ENCODE measurements at regions not wholly inside any gene's neighbourhood (a gene's known extent, or its start where the extent isn't known, plus 50 kb on each side); places are given as distances from the start of the nearest gene placed in this dataset.

DNA sequence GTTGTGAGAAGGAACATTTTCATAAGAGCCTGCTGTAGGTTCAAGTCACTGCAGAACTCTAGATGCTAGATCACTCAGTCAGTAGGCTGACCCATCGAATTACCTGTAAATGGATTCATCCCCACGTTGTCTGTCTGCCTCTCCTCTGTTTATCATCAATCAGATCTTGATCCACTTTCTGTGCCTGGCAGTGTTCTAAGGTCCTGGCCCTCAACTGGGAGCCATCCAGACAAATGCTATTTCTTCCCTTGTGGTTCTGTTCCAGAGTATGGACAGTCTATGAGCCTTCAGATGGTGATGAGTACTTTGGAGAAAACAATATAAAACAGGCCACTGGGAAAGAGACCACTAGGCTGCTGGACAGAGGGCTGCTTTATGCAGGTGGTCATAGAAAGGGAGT lies 699.4 kb upstream of the TMEM132C start:
- Histone ChIP-seq H3K4me1 (ENCODE audit: control insufficient read depth, insufficient read depth, low read length) (no peaks in the 10 kb centered on the region), H3K27me3 (ENCODE audit: control insufficient read depth, insufficient read depth, low read length) (no peaks in the 10 kb centered on the region), H3K9me3 (ENCODE audit: control insufficient read depth, insufficient read depth, low read length) (no peaks in the 10 kb centered on the region), H3K27ac (ENCODE audit: low read depth, low read length) (no peak overlapping the region), H3K36me3 (ENCODE audit: control insufficient read depth, insufficient read depth, low read length) (no peaks in the 10 kb centered on the region), H3K4me3 (ENCODE audit: low read depth, low read length) (no peak overlapping the region)
- WGBS (ENCODE audit: insufficient coverage): 88% methylated on average over 2 of the region's 2 CpGs
- no peak for DNase-seq (ENCODE audit: low read depth in 4 of 6, low spot score in 6 of 6)

DNA sequence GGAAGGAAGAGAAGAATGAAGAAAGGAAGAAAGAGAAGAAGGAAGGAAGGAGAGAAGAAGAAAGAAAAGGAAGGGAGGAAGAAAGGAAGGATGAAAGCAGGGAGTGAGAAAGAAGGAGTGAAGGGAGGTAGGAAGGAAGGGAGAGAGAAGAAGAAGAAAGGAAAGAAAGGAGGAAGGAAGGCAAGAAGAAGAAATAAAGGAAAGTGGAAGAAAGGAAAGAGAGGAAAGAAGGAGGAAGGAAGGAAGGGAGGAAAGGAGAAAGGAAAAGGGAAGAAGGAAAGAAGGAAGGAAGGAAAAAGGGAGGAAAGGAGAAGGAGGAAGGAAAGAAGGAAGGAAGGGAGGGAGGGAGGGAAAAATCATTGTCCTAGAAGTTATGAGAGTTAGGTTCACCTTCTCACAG lies 696.6 kb upstream of the TMEM132C start:
- Histone ChIP-seq H3K4me3 (ENCODE audit: low read depth, low read length) (no peak overlapping the region), H3K9me3 (ENCODE audit: control insufficient read depth, insufficient read depth, low read length) (no peaks in the 10 kb centered on the region), H3K36me3 (ENCODE audit: control insufficient read depth, insufficient read depth, low read length) (no peaks in the 10 kb centered on the region), H3K27me3 (ENCODE audit: control insufficient read depth, insufficient read depth, low read length) (no peaks in the 10 kb centered on the region), H3K27ac (ENCODE audit: low read depth, low read length) (no peak overlapping the region), H3K4me1 (ENCODE audit: control insufficient read depth, insufficient read depth, low read length) (no peaks in the 10 kb centered on the region)
- no peak for DNase-seq (ENCODE audit: low read depth in 4 of 6, low spot score in 6 of 6)

DNA sequence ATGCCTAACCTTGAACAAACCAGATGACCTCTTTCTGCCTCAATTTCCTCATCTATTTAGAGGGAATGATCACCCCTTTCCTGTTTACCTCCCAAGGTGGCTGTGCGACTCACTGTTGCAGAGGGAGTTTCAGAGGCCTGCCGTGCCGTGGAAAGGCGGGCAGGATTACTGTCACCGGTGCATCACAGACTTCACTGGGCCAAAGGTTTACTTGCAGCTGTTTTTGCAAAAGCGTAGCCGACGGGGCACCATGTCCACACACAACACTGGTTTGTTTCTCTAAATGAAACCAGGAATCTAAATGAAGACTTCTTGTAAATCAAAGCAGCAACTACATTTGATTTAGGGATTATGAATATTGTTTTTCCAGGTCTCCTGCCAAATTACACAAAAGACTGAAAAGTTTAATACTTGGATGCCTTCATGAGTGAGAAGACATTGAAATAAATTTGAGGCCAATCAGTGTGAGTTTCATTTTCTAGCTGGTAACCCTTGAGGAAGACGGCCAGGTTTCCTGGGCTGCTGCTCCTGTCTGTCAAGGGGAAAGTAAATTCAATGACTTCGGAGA lies 696.1 kb upstream of the TMEM132C start:
- Histone ChIP-seq H3K4me1 (ENCODE audit: control insufficient read depth, insufficient read depth, low read length) (no peaks in the 10 kb centered on the region), H3K27me3 (ENCODE audit: control insufficient read depth, insufficient read depth, low read length) (no peaks in the 10 kb centered on the region), H3K9me3 (ENCODE audit: control insufficient read depth, insufficient read depth, low read length) (no peaks in the 10 kb centered on the region), H3K36me3 (ENCODE audit: control insufficient read depth, insufficient read depth, low read length) (no peaks in the 10 kb centered on the region), H3K27ac (ENCODE audit: low read depth, low read length) (no peak overlapping the region), H3K4me3 (ENCODE audit: low read depth, low read length) (no peak overlapping the region)
- no peak for DNase-seq (ENCODE audit: low read depth in 4 of 6, low spot score in 6 of 6)
- 86% methylated on average over 6 of the region's 10 CpGs for WGBS (ENCODE audit: insufficient coverage)

DNA sequence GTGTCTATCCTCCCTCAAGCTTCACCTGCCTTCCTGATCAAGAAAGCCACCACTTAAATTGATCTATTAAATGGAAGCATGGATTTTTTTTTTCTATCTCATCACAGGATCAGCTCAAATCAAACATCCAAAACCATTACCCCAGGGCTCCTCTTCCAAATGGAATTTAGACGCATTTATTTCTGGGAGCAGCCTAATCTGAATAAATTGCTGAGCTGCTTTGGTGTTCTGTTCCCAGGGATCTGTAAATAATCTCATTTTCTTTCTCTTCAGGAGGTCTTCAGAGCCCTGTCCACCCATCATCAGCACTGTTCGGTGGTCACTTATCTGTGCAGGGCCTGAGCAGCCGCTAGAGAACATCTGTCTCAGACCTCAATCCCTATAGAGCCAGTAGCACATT lies 695.4 kb upstream of the TMEM132C start:
- Histone ChIP-seq H3K27ac (ENCODE audit: low read depth, low read length) (no peak overlapping the region), H3K36me3 (ENCODE audit: control insufficient read depth, insufficient read depth, low read length) (no peaks in the 10 kb centered on the region), H3K4me3 (ENCODE audit: low read depth, low read length) (no peak overlapping the region), H3K9me3 (ENCODE audit: control insufficient read depth, insufficient read depth, low read length) (no peaks in the 10 kb centered on the region), H3K4me1 (ENCODE audit: control insufficient read depth, insufficient read depth, low read length) (no peaks in the 10 kb centered on the region), H3K27me3 (ENCODE audit: control insufficient read depth, insufficient read depth, low read length) (no peaks in the 10 kb centered on the region)
- DNase-seq (ENCODE audit: low read depth in 4 of 6, low spot score in 6 of 6): peak in 1 of 6 donors; percentile 73
- 46% methylated on average over 2 of the region's 3 CpGs for WGBS (ENCODE audit: insufficient coverage)

DNA sequence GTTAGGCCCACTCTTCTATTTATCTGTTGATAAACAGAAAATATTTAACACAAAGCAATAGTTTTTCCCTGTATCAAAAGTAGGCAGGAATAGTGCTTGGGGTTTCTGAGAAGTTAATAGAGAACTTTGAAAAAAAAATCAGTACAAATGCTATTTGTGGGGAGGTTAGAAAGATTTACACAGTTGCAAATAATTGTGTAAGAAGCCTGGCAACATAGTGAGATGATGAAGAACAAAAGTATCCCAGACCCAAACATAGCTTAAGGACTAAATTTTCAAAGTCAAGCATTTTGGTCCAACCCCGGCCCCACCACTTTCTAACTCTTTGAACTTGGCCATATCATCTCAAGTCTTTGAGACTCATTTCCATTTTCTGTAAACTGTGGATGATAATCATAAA lies 687.5 kb upstream of the TMEM132C start:
- DNase-seq (ENCODE audit: low read depth in 4 of 6, low spot score in 6 of 6): no peak
- Histone ChIP-seq H3K4me1 (ENCODE audit: control insufficient read depth, insufficient read depth, low read length) (no peaks in the 10 kb centered on the region), H3K36me3 (ENCODE audit: control insufficient read depth, insufficient read depth, low read length) (no peaks in the 10 kb centered on the region), H3K9me3 (ENCODE audit: control insufficient read depth, insufficient read depth, low read length) (no peaks in the 10 kb centered on the region), H3K27me3 (ENCODE audit: control insufficient read depth, insufficient read depth, low read length) (no peaks in the 10 kb centered on the region), H3K27ac (ENCODE audit: low read depth, low read length) (no peak overlapping the region), H3K4me3 (ENCODE audit: low read depth, low read length) (no peak overlapping the region)
- no CpG with 5 or more reads among the region's 1 CpG for WGBS (ENCODE audit: insufficient coverage)

DNA sequence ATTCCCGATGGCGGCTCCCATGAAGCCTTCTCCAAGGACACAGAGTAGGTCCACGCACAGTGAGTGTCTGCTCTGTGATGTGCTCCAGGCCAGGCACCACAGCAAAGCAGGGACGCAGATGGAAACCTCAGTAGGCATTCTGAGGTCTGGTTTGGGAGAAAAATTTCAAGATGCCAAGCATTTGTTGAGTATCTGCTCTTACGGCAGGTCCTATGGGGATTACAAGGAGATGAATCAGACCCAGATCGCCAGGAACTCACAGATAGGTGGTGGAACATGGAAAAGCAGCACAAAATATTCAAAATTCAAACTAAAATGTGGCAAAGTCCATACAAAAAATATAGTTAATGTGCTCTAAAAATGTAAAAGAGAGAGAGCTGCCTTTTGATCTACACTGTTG lies 684.9 kb upstream of the TMEM132C start:
- Histone ChIP-seq H3K27ac (ENCODE audit: low read depth, low read length) (no peak overlapping the region), H3K4me1 (ENCODE audit: control insufficient read depth, insufficient read depth, low read length) (no peaks in the 10 kb centered on the region), H3K36me3 (ENCODE audit: control insufficient read depth, insufficient read depth, low read length) (no peaks in the 10 kb centered on the region), H3K4me3 (ENCODE audit: low read depth, low read length) (no peak overlapping the region), H3K27me3 (ENCODE audit: control insufficient read depth, insufficient read depth, low read length) (no peaks in the 10 kb centered on the region), H3K9me3 (ENCODE audit: control insufficient read depth, insufficient read depth, low read length) (no peaks in the 10 kb centered on the region)
- 83% methylated on average over 5 of the region's 6 CpGs for WGBS (ENCODE audit: insufficient coverage)
- no peak for DNase-seq (ENCODE audit: low read depth in 4 of 6, low spot score in 6 of 6)

DNA sequence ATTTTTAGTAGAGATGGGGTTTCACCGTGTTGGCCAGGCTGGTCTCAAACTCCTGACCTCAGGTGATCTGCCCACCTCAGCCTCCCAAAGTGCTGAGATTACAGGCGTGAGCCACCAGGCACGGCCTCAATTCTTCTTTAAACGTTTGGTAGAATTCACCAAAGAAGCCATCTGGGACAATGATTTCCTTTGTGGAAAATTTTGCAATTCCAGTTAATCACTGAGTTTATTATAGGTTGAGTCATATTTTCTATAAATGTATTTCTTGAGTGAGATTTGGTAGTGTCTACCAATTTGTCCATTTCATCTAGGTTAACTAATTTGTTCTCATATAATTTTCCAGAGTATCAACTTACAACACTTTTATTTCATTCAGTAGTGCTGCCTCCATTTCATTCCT lies 683.9 kb upstream of the TMEM132C start:
- no peaks in the 10 kb centered on the region for H3K36me3 ChIP-seq (ENCODE audit: control insufficient read depth, insufficient read depth, low read length)
- WGBS (ENCODE audit: insufficient coverage): 100% methylated on average over 2 of the region's 4 CpGs
- H3K9me3 ChIP-seq (ENCODE audit: control insufficient read depth, insufficient read depth, low read length): no peaks in the 10 kb centered on the region
- no peak for DNase-seq (ENCODE audit: low read depth in 4 of 6, low spot score in 6 of 6)
- H3K27me3 ChIP-seq (ENCODE audit: control insufficient read depth, insufficient read depth, low read length): no peaks in the 10 kb centered on the region
- H3K4me1 ChIP-seq (ENCODE audit: control insufficient read depth, insufficient read depth, low read length): no peaks in the 10 kb centered on the region
- H3K27ac ChIP-seq (ENCODE audit: low read depth, low read length): no peak overlapping the region
- no peak overlapping the region for H3K4me3 ChIP-seq (ENCODE audit: low read depth, low read length)

DNA sequence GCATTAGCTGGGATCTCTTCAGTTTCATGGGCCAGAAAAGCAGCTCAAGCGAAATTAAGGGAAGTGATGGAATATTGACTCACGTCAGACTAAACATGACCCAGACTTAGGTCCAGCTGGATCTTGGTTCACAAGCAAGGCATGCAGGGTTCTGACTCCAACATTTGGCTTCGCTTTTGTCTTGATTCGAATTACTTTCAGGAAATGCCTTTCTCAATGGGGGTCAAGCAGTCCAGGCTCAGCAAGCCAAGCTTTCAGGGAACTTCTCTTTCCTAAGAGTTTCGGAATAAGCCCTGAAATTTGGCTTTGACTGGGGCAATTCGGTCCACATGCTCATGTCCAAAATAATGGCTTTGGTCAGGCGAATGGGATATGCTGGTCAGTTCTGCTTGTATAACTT lies 678.7 kb upstream of the TMEM132C start:
- 80% methylated on average over 5 of the region's 7 CpGs for WGBS (ENCODE audit: insufficient coverage)
- peak in 1 of 6 donors; percentile 69 for DNase-seq (ENCODE audit: low read depth in 4 of 6, low spot score in 6 of 6)

DNA sequence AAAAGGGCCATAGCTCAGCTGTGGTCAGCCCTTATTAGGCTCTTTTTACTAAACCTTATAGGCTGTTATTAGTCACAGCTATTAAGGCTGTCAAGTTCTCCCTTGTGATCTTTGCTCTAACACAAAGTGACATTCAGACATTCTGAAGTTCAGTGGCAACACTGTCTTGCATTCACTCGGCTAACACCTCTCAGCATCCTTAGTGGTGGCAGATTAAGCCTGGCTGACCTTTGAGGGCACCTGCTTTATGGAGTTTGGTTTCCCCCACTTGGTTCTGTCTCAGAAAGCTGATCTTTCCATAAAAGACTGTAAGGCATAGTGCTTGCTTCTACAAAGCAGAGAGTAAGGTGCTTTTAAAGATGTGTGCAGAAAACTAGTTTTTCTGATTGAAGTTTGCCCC lies 677.4 kb upstream of the TMEM132C start:
- Histone ChIP-seq H3K36me3 (ENCODE audit: control insufficient read depth, insufficient read depth, low read length) (no peaks in the 10 kb centered on the region), H3K27ac (ENCODE audit: low read depth, low read length) (no peak overlapping the region), H3K4me3 (ENCODE audit: low read depth, low read length) (no peak overlapping the region), H3K27me3 (ENCODE audit: control insufficient read depth, insufficient read depth, low read length) (no peaks in the 10 kb centered on the region), H3K4me1 (ENCODE audit: control insufficient read depth, insufficient read depth, low read length) (no peaks in the 10 kb centered on the region), H3K9me3 (ENCODE audit: control insufficient read depth, insufficient read depth, low read length) (no peaks in the 10 kb centered on the region)
- WGBS (ENCODE audit: insufficient coverage): 67% methylated on average over 1 of the region's 1 CpG
- no peak for DNase-seq (ENCODE audit: low read depth in 4 of 6, low spot score in 6 of 6)

More for the DNA sequence above, 678.7 kb upstream of the TMEM132C start:
- no peak overlapping the region for H3K4me3 ChIP-seq (ENCODE audit: low read depth, low read length)
- H3K9me3 ChIP-seq (ENCODE audit: control insufficient read depth, insufficient read depth, low read length): no peaks in the 10 kb centered on the region
- H3K36me3 ChIP-seq (ENCODE audit: control insufficient read depth, insufficient read depth, low read length): no peaks in the 10 kb centered on the region
- no peaks in the 10 kb centered on the region for H3K27me3 ChIP-seq (ENCODE audit: control insufficient read depth, insufficient read depth, low read length)
- no peak overlapping the region for H3K27ac ChIP-seq (ENCODE audit: low read depth, low read length)
- no peaks in the 10 kb centered on the region for H3K4me1 ChIP-seq (ENCODE audit: control insufficient read depth, insufficient read depth, low read length)

DNA sequence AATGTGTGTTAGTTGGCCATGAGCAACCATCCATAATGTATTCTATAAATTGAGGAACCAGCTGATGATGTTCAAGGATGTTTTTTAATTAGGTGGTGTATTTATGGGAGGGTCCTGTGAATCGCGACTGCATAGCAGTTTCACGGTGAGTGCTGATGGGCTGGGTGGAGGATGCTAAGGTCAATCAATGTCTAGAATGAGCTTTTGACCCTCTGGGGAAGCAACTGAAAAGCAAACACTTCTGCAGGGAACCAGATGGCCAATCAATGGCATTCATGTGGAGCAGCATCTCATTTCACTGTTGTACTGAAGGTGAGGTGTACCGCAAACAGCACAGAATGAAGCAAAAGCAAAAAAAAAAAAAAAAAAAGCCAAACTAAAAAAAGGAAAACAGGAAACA lies 676.1 kb upstream of the TMEM132C start:
- Histone ChIP-seq H3K9me3 (ENCODE audit: control insufficient read depth, insufficient read depth, low read length) (no peaks in the 10 kb centered on the region), H3K36me3 (ENCODE audit: control insufficient read depth, insufficient read depth, low read length) (no peaks in the 10 kb centered on the region), H3K4me3 (ENCODE audit: low read depth, low read length) (no peak overlapping the region), H3K27me3 (ENCODE audit: control insufficient read depth, insufficient read depth, low read length) (no peaks in the 10 kb centered on the region), H3K27ac (ENCODE audit: low read depth, low read length) (no peak overlapping the region), H3K4me1 (ENCODE audit: control insufficient read depth, insufficient read depth, low read length) (no peaks in the 10 kb centered on the region)
- peak in 1 of 6 donors; percentile 45 for DNase-seq (ENCODE audit: low read depth in 4 of 6, low spot score in 6 of 6)
- WGBS (ENCODE audit: insufficient coverage): 56% methylated on average over 3 of the region's 4 CpGs

Data from spinal cord (tissue), 9 donors.